ENCODE measurements at regions not wholly inside any gene's neighbourhood (a gene's known extent, or its start where the extent isn't known, plus 50 kb on each side); places are given as distances from the start of the nearest gene placed in this dataset.
A peak's percentile ranks its signal among the peaks of the same experiment; 100 is the strongest.
"Not testable (repeated sequence)": the region's sequence is repeated elsewhere in the genome, so short reads cannot be mapped to it uniquely, and the experiment has no call there.

- DNase-seq (ENCODE audit: low spot score), result no peak
- ATAC-seq, result peak; percentile 91
Measured at GRCh38 chr6:99143108-99143861, 195.5 kb upstream of the FBXL4 start.

GRCh38 chr6:99141906-99142305 is 194.2 kb upstream of the FBXL4 start:
- not testable (repeated sequence) for ATAC-seq; DNase-seq (ENCODE audit: low spot score)

GRCh38 chr6:99138445-99138844 is 190.7 kb upstream of the FBXL4 start:
- DNase-seq (ENCODE audit: low spot score) (no peak), ATAC-seq (peak; percentile 18)

- no peak for DNase-seq (ENCODE audit: low spot score)
- ATAC-seq, result no peak
Measured at GRCh38 chr6:99137314-99137713, 189.6 kb upstream of the FBXL4 start.

DNA sequence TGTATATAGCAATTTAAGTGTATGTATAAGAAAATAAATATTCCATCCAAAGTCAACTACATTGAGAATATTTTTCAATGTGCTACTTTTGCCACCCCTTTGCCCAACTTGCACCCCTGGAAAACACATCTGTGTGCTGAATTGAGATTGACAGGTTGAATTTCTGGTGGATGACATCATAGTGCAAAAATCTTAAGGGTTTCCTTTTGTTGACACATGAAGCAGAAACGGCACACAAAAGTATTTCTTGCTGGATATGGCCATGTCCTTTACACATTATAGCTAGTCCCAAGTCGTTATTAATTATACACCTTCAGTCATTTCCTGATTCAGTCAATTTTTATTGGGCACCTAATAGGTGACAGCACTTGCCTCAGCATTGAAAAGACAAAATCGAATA is 188.7 kb upstream of the FBXL4 start:
- DNase-seq (ENCODE audit: low spot score), result no peak
- ATAC-seq, result no peak

- DNase-seq (ENCODE audit: low spot score) (no peak), ATAC-seq (no peak)
Measured at GRCh38 chr6:99132026-99132635, 184.4 kb upstream of the FBXL4 start.

DNA sequence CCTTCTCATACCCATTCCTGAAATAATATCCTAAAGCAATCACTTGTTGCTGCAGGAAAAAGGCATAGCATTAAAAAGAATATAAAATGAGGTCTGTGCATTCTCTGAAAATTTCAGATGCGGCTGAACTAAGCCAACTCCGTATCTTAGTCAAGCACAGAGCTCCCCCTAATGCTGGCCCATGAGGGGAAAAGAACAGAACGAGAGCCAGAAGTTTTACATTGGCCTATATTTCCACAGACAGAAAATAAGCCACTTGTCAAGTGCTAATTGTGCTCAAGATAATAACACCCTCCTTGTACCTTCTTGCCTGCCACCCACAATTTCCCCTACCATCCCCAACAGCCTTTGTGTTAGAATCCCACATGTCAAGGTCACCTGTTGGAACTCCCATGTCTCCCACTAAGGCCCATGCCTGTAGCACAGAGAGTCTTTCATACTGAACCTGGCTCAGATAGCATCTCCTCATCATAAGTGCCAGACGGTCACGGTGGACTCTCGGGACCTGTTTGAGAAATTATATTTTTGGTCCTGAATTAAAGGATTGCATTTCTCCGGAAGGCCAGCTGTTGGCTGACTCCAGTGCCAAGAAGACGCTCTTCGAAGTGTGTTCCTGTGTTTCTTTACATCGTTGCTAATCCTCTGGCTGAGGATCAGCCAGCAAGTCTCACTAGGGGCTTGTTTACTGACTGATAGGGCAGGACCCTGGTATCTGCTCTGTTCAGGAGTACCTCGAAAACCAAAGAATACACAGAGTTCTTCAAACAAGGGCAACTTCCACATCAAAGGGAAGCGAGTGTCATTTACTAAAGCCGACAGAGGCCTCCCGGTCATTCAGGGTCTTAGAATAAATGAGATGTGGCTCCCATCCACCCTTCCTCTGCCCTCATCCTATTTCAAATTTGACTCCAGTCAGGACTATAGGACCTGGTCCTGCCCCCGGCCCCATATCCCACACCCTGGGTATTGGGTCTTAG is 183.4 kb upstream of the FBXL4 start:
- ATAC-seq (no peak), DNase-seq (ENCODE audit: low spot score) (no peak)

- DNase-seq (ENCODE audit: low spot score), result no peak
- ATAC-seq, result no peak
Measured at GRCh38 chr6:99129835-99130234, 182.1 kb upstream of the FBXL4 start.

- ATAC-seq (no peak), DNase-seq (ENCODE audit: low spot score) (no peak)
Measured at GRCh38 chr6:99121748-99122147, 174.0 kb upstream of the FBXL4 start.

DNA sequence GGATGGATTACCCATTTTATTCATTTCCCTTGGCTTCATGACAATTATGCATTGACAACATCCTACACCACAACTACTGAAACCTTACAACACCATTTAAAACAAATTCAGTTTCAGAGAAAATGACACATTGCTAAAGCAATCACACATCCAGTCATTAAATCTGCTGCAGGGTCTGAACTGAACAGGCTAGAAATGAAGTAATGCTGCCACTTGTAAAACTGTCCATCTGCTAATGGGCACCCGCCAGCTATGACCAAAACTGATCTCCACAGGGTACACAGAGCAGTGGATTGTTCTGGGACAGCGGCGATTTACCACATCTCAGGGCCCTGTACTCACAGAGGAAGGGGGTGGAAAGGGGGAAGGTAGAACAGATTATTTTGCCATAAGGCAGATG is 172.9 kb upstream of the FBXL4 start:
- ATAC-seq (no peak), DNase-seq (ENCODE audit: low spot score) (no peak)

DNA sequence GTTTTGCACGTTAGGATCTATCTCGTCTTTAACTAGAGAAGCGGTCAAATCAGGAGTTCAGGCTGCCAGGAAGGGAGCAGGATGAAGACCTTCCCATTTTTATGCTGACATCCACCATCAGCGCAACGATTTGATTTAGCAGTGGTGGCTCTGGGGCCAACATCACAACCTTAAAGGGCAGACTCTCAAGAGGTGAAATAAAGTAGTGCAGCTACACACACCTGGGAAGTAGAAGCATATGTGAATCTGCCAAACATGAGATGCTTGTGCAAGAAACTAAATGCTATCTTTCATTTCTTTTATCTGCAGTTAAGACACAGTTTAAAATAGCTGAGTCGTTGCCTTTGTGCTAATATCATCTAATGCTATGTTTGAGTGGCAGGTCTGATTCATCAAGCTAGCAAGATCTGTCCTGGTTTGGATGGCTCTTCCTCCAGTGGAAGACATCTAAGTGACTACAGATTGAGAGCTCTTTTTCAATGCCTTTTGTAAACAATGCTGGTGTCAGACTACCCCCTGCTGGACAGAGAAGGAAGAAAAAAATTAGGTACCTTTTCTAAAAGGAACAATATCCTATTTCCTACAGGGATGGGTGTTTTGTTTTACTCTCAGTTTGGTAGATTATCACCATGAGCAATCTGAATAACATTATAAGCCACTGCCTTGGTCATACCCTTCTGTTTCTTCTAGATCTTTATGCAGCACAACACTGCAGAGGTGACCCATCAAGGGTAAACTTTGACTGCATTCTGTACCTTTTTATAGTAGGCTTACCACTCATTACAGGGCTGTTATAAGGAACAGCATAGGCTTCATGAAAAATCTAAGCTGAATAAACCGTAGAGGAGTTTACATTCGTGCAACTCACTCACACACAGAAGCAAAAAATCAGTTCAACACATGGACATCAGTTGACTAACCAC is 171.6 kb upstream of the FBXL4 start:
- DNase-seq (ENCODE audit: low spot score) (no peak), ATAC-seq (peak; percentile 87)

GRCh38 chr6:99114769-99115406 is 167.1 kb upstream of the FBXL4 start:
- ATAC-seq (no peak), DNase-seq (ENCODE audit: low spot score) (no peak)

DNA sequence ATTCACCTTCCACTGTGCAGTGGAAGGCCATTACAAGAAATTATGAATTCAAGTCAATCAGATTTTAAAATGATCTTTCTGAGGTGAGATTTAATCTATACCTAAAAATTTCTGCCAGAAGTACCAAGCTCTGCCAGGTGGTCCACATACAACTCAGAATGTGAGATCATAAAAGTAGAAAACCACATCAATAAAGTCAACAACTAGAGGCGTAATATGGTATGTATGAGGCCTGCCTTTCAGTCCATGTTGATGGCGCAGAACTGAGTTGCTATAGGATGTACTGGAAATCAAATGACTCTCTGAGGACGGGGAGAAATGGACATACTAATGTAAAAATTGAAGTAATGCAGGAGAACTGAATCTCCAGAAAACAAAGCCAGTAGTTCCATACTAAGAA is 163.8 kb upstream of the FBXL4 start:
- DNase-seq (ENCODE audit: low spot score), result no peak
- no peak for ATAC-seq

GRCh38 chr6:99110029-99110428 is 162.3 kb upstream of the FBXL4 start:
- ATAC-seq (no peak), DNase-seq (ENCODE audit: low spot score) (no peak)

DNA sequence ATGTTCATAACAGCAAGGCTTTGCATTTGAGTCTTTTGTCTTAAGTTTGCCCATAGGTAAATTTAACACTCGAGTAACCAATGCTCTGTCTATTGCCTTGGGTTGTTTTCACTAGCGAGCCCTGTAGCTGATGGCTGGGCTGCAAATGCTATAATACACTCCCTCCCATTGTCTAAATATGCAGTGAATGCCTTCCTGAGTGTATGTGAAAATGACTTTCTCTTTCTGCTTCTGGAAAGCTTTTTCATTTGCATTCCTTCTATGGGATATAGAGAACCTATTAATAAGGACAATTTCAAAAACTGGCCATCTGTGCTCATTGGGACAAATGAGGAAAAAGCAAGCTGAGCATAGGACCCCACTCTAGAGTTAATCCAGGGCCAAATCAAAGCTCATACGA is 156.5 kb upstream of the FBXL4 start:
- no peak for ATAC-seq
- DNase-seq (ENCODE audit: low spot score), result no peak

DNA sequence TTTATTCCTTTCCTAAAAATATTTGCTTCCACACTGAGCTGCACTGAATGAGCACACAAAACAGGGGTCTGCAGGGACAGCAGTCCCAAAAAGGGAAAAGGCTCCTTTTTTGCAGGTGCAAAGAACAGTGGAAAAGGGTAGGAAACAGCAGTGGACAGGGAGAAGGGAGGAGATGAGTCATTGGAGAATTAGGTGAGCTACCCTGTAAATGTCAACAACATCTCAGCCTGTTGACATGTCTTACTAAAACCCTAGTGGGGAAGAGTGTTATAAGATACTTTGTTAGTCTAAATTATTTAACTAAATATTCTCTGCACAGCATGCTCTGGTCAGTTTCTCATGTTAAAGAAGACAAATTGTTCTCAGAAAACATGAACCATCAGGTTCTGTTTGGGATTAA is 151.5 kb upstream of the FBXL4 start:
- DNase-seq (ENCODE audit: low spot score) (no peak), ATAC-seq (no peak)

DNA sequence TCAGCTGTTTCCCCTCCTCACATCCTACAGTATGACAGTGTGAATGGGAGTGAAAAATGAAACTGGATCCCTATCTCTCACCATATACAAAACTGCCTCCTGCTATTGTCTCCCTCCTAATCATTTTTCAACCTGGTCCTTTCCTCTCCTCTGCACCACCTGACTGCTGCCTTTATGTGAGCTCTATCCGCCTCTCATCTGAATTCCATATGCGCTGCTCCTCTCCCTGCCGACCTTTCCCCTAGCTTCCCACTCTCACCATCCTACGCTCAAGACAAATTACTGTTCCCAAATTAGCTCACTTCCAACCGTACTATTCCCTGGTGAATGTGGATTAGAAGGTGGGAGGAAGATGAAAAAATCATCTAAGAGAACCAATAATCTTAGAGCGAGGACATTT is 148.4 kb upstream of the FBXL4 start:
- no peak for ATAC-seq

DNA sequence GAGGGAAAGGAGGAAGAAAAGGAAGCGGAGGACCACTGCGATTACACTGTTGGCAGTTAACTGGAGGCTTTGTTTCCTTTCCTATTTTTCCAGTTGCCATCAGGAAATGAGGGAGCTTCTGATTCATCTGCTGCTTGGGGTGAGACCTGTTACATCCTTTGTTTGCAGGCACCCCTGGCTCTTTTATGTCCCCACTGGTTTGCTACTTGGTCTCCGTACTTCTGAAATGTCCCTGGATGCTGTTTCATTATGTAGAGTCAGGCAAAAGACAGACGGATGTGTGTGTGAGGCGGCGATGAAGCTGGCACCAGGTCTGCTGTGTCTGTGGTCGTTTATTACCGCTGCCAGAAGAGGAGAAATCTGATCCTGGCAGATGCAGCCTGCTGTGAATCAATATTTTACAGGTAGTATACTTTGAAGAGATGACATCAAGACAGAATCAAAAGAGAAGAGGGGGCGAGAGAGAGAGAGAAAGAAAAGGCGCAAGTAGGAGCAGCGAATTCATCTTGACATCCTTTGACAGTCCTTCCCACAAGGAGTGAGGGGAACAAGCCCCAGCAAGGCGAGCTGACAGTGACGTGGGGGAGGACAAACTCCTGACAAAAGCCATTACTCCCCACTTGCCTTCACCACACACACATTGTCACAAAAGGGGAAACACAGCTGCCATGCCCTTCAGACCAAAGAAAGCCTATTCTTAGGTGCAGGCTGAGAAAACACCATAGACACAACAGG is 145.9 kb upstream of the FBXL4 start:
- DNase-seq (ENCODE audit: low spot score) (no peak), ATAC-seq (no peak)

More for the DNA sequence above, 148.4 kb upstream of the FBXL4 start:
- no peak for DNase-seq (ENCODE audit: low spot score)

- ATAC-seq (no peak), DNase-seq (ENCODE audit: low spot score) (no peak)
Measured at GRCh38 chr6:99092461-99092860, 144.7 kb upstream of the FBXL4 start.

Measured in left lobe of liver (tissue), 2 donors.